T-helper 1 cell treated with Interleukin-12 subunit alpha and Interleukin-12 subunit beta and Interleukin-4 antibody, amounts not matched to agents 30 μg/mL and 1 μg/mL, for 36 hours (primary cell): ENCODE measurements at regions not wholly inside any gene's neighbourhood (a gene's known extent, or its start where the extent isn't known, plus 50 kb on each side); places are given as distances from the start of the nearest gene placed in this dataset.
"Not testable (repeated sequence)": the region's sequence is repeated elsewhere in the genome, so short reads cannot be mapped to it uniquely, and the experiment has no call there.

Experiments
- H3K27ac Mint-ChIP-seq: one replicate; pipeline ENCODE4 v1.8.0; 2021; ENCODE audit warnings: mild to moderate bottlenecking, mixed read lengths
- H3K27me3 Mint-ChIP-seq: one replicate; pipeline ENCODE4 v1.8.0; 2021; ENCODE audit warnings: low read depth, mixed read lengths
- H3K36me3 Mint-ChIP-seq: one replicate; pipeline ENCODE4 v1.8.0; 2021; ENCODE audit warnings: low read depth, mixed read lengths
- H3K4me1 Mint-ChIP-seq: one replicate; pipeline ENCODE4 v1.8.0; 2021; ENCODE audit warnings: low read depth, mixed read lengths
- H3K4me3 Mint-ChIP-seq: one replicate; pipeline ENCODE4 v1.8.0; 2021; ENCODE audit warnings: mild to moderate bottlenecking, moderate library complexity, mixed read lengths
- H3K9me3 Mint-ChIP-seq: one replicate; pipeline ENCODE4 v1.8.0; 2021; ENCODE audit warnings: mixed read lengths

DNA sequence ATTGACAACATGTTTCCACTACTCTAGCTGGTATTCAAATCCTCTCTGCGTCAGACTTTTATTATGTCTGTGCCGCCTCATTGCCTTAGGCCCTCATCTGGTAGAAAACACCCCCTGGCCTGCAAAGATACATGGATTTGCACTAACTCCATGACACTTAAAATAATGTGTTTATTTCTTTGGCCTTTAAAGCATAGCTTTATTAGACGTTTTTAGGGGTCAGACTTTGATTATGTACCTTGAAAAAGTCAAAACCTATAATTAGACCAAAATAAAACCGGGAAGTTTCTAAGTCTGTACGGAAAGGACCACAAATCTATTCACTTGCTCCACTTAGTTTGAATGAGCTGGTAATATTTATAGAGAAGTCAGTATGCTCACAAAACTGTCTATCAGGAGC is 357.9 kb upstream of the NOX3 start:
- H3K36me3 Mint-ChIP-seq = no peaks in the 10 kb centered on the region
- H3K4me1 Mint-ChIP-seq = no peaks in the 10 kb centered on the region
- no peak overlapping the region for H3K4me3 Mint-ChIP-seq
- H3K27ac Mint-ChIP-seq = no peak overlapping the region
- H3K27me3 Mint-ChIP-seq = no peaks in the 10 kb centered on the region
- peaks cover 6% of the 10 kb centered on the region for H3K9me3 Mint-ChIP-seq

GRCh38 chr6:155807243-155807642 is 351.6 kb upstream of the NOX3 start:
- Mint-ChIP-seq H3K27me3 (peaks cover 3% of the 10 kb centered on the region), H3K27ac (no peak overlapping the region), H3K4me3 (no peak overlapping the region), H3K9me3 (no peaks in the 10 kb centered on the region), H3K4me1 (no peaks in the 10 kb centered on the region), H3K36me3 (no peaks in the 10 kb centered on the region)

DNA sequence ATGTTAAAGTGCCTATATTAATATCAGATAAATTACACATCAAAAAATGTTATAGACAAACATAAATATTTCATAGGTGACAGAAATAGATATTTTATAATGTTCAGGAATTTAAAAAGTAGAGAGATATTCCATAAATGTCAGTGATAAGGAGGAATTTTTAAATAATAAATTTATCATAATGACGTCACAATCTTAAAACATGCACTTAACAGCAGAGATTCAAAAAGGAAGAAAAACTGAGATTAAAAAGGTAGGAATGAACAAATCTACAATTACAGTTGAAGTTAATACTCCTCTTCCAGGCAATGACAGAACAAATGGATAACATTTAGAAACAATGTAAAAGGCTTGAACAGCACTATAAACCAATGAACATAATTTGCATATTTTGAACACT is 345.4 kb upstream of the NOX3 start:
- no peaks in the 10 kb centered on the region for H3K4me1 Mint-ChIP-seq
- no peaks in the 10 kb centered on the region for H3K36me3 Mint-ChIP-seq
- H3K4me3 Mint-ChIP-seq = no peak overlapping the region
- H3K27me3 Mint-ChIP-seq = peaks cover 3% of the 10 kb centered on the region
- no peak overlapping the region for H3K27ac Mint-ChIP-seq
- no peaks in the 10 kb centered on the region for H3K9me3 Mint-ChIP-seq

DNA sequence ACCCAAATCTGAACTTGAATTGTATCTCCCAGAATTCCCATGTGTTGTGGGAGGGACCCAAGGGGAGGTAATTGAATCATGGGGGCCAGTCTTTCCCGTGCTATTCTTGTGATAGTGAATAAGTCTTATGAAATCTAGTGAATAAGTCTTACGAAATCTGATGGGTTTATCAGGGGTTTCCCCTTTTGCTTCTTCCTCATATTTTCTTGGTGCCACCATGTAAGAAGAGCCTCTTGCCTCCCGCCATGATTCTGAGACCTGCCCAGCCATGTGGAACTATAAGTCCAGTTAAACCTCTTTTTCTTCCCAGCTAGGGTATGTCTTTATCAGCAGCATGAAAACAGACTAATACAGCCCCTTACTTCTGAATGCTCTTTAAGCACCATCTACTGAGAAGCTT is 343.2 kb upstream of the NOX3 start:
- H3K27ac Mint-ChIP-seq, H3K36me3 Mint-ChIP-seq, H3K4me1 Mint-ChIP-seq, H3K27me3 Mint-ChIP-seq, H3K4me3 Mint-ChIP-seq, H3K9me3 Mint-ChIP-seq: not testable (repeated sequence)

GRCh38 chr6:155795173-155795796 is 339.6 kb upstream of the NOX3 start:
- Mint-ChIP-seq H3K4me1 (no peaks in the 10 kb centered on the region), H3K9me3 (no peaks in the 10 kb centered on the region), H3K36me3 (no peaks in the 10 kb centered on the region), H3K4me3 (no peak overlapping the region), H3K27ac (no peak overlapping the region), H3K27me3 (no peaks in the 10 kb centered on the region)

- H3K9me3 Mint-ChIP-seq = peaks cover 6% of the 10 kb centered on the region
- H3K36me3 Mint-ChIP-seq = no peaks in the 10 kb centered on the region
- H3K27me3 Mint-ChIP-seq = no peaks in the 10 kb centered on the region
- no peaks in the 10 kb centered on the region for H3K4me1 Mint-ChIP-seq
- H3K27ac Mint-ChIP-seq = no peak overlapping the region
- no peak overlapping the region for H3K4me3 Mint-ChIP-seq
Measured at GRCh38 chr6:155791891-155792290, 336.3 kb upstream of the NOX3 start.

DNA sequence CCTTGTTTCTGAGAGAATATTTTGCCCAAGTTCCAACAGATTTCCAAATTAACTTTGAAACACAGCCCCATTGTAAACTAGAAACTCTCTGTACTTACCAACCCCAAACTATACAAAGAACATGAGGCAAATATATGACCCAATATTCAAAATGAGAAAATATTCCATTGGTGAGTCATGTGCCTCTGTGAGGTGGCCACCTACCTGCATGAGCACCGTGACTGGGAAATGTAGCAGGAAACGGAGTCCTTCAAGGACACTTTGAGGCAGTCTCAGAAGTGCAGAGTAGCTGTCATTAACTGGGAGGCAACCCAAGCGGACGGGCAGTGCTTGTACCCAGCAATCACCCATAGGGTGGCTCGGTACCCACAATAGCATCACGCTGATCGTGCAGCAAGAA is 335.5 kb upstream of the NOX3 start:
- Mint-ChIP-seq H3K9me3 (peaks cover 6% of the 10 kb centered on the region), H3K27ac (no peak overlapping the region)

DNA sequence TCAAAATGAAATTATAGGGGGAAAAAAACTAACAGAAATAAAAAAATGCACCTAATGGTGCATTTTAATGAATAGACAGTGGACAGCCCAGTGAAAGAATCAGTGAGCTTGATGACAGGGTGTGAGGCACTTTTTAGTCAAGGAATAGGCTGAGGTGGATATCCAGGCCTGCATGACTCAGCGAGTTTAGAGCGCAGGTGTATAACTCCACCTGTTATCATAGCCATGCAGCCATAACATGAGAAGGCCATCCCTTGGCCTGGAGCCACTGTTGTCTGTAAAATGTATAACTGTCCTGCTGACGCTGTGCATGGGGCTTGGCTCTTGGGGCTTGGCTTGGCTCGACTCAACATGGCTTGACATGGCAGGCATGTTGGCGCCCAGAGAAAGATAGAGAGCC is 331.5 kb upstream of the NOX3 start:
- Mint-ChIP-seq H3K4me1 (no peaks in the 10 kb centered on the region), H3K4me3 (no peak overlapping the region), H3K36me3 (no peaks in the 10 kb centered on the region), H3K27me3 (no peaks in the 10 kb centered on the region), H3K9me3 (peaks cover 6% of the 10 kb centered on the region), H3K27ac (no peak overlapping the region)

More for the DNA sequence above, 335.5 kb upstream of the NOX3 start:
- no peaks in the 10 kb centered on the region for H3K27me3 Mint-ChIP-seq
- H3K36me3 Mint-ChIP-seq = no peaks in the 10 kb centered on the region
- no peaks in the 10 kb centered on the region for H3K4me1 Mint-ChIP-seq
- no peak overlapping the region for H3K4me3 Mint-ChIP-seq

DNA sequence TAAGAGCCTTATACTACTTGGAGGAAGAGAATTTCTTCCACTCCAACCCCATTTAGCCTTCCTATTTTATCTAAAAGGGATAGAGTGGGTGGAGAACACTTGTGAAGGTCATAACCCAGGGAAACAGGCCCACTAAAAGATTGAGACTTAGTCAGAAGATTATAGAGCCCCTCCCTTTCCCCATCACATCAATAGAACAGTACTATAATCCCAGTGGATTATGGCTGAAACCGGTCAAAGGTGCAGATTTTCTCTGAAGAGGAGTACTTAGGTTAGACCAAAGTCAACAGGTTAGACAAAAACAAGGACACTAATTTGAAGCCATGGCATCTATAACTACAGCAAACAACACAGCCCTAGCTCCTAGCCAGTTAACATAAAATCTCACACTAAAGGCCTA is 330.9 kb upstream of the NOX3 start:
- H3K9me3 Mint-ChIP-seq = peaks cover 6% of the 10 kb centered on the region
- no peak overlapping the region for H3K4me3 Mint-ChIP-seq
- no peaks in the 10 kb centered on the region for H3K36me3 Mint-ChIP-seq
- no peaks in the 10 kb centered on the region for H3K4me1 Mint-ChIP-seq
- H3K27me3 Mint-ChIP-seq = no peaks in the 10 kb centered on the region
- no peak overlapping the region for H3K27ac Mint-ChIP-seq

GRCh38 chr6:155782739-155783459 is 327.3 kb upstream of the NOX3 start:
- no peaks in the 10 kb centered on the region for H3K27me3 Mint-ChIP-seq
- no peak overlapping the region for H3K4me3 Mint-ChIP-seq
- H3K4me1 Mint-ChIP-seq = no peaks in the 10 kb centered on the region
- H3K36me3 Mint-ChIP-seq = no peaks in the 10 kb centered on the region
- H3K9me3 Mint-ChIP-seq = peaks cover 3% of the 10 kb centered on the region
- no peak overlapping the region for H3K27ac Mint-ChIP-seq

DNA sequence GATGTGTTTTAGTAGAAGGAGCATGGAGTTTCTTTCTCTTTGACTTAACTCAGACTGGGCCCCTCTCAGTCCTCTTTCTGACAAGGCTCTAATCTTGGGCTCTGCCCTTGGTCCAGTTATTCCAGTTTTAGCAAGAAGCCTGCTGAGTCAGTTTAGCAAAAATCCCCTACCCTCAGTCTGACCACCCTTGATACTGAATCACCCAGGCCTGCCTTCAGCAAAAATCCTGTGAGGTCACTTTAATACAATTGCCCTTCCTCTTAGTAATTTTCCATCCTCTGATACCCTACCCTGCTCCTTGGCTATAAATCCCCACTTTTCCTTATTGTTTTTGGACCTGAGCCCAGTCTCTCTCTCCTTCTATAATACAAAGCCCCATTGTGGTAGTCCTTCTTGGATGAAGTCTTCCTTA is 326.7 kb upstream of the NOX3 start:
- Mint-ChIP-seq H3K4me3 (no peak overlapping the region), H3K4me1 (no peaks in the 10 kb centered on the region), H3K9me3 (no peaks in the 10 kb centered on the region), H3K27ac (no peak overlapping the region), H3K27me3 (no peaks in the 10 kb centered on the region), H3K36me3 (no peaks in the 10 kb centered on the region)

GRCh38 chr6:155779456-155779855 is 323.8 kb upstream of the NOX3 start:
- no peaks in the 10 kb centered on the region for H3K36me3 Mint-ChIP-seq
- no peaks in the 10 kb centered on the region for H3K4me1 Mint-ChIP-seq
- no peaks in the 10 kb centered on the region for H3K9me3 Mint-ChIP-seq
- no peak overlapping the region for H3K4me3 Mint-ChIP-seq
- H3K27me3 Mint-ChIP-seq = no peaks in the 10 kb centered on the region
- H3K27ac Mint-ChIP-seq = no peak overlapping the region

DNA sequence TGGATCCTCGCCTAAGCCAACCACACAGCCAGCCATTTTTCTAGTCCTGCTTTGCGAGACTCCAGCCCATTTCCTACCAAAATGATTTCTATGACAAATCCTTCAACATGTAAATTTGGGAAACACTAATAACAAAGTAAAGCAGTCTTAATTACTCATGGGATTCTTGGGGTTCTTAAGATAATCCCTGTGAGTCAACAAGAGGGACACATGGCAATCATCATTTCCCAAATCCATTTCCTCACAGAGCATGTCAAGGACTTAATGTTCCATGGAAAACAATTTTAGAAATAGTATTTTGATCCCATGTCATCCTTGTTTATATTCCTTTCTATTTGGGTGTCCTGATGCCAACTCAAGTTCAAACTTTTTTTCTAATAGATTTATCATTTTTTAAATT is 322.7 kb upstream of the NOX3 start:
- no peaks in the 10 kb centered on the region for H3K27me3 Mint-ChIP-seq
- no peak overlapping the region for H3K27ac Mint-ChIP-seq
- no peak overlapping the region for H3K4me3 Mint-ChIP-seq
- no peaks in the 10 kb centered on the region for H3K9me3 Mint-ChIP-seq
- no peaks in the 10 kb centered on the region for H3K4me1 Mint-ChIP-seq
- no peaks in the 10 kb centered on the region for H3K36me3 Mint-ChIP-seq

DNA sequence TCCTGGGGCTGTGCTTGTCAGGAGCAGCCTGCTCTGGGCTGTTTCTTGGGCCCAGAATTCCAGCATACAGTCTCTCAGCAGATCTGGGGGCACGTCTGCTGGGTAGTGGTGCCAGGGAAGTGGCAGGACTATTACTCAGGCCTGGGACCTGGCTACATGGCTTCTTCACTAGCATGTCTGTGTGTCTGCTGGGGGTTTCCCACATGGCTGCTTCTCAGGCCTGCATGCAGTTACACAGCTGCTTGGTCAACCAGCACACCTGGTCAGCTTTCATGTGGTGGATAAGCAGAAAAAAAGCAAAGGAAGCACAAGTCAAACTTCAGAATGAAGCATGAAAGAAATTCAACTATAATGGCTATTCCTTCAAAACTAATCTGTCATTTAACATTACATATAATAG is 316.2 kb upstream of the NOX3 start:
- no peak overlapping the region for H3K27ac Mint-ChIP-seq
- H3K36me3 Mint-ChIP-seq = no peaks in the 10 kb centered on the region
- no peaks in the 10 kb centered on the region for H3K4me1 Mint-ChIP-seq
- no peaks in the 10 kb centered on the region for H3K27me3 Mint-ChIP-seq
- peaks cover 4% of the 10 kb centered on the region for H3K9me3 Mint-ChIP-seq
- no peak overlapping the region for H3K4me3 Mint-ChIP-seq

GRCh38 chr6:155770856-155771255 is 315.2 kb upstream of the NOX3 start:
- Mint-ChIP-seq H3K9me3 (peaks cover 4% of the 10 kb centered on the region), H3K27ac (no peak overlapping the region), H3K4me3 (no peak overlapping the region), H3K36me3 (no peaks in the 10 kb centered on the region), H3K4me1 (no peaks in the 10 kb centered on the region), H3K27me3 (no peaks in the 10 kb centered on the region)
